HG02938 (cell line): ENCODE measurements at regions not wholly inside any gene's neighbourhood (a gene's known extent, or its start where the extent isn't known, plus 50 kb on each side); places are given as distances from the start of the nearest gene placed in this dataset.

Experiments used
- ATAC-seq: cut with Tn5 transposase; IDR thresholded peaks from one replicate; pipeline ENCODE4 v1.9.1; 2021; ENCODE audit warnings: mild to moderate bottlenecking, moderate library complexity; ENCODE audit not compliant: unreplicated experiment

DNA sequence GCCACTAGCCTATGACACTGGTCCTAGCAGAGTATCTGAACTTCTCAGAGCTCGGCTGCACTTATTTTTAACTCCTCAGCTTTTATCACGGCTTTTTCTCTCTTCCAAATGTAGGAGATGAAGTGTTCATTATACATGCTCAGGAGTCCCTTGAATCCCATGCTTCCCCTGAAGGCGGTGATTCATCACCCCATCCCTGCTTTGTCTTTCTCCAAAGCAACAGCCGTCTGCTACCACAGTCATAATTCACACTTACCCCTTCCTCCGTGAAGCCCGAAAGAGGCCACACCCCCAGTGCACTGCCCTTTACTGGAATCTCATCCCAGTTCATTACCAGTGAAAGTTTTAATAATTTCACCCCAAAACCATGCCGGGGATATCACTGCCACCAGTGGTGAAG, 301.5 kb upstream of the SHH start:
- ATAC-seq, result no peak

DNA sequence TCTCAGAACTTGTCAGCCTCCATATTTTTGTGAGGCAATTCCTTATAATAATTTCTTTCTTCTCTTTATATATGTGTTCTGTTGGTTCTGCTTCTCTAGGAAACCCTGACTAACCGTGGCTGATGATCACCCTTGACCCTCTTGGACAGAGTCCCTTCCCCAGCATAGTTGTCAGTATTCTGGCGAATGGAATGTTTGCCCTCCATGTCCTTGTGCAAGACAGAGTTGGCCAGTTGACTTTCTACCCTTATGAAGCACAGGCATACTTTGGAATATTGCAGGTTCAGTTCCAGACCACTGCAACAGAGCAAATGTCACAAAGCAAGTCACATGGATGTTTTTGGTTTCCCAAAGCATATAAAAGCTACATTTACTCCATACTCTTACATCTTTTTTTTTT, 297.7 kb upstream of the SHH start:
- ATAC-seq, result no peak

DNA sequence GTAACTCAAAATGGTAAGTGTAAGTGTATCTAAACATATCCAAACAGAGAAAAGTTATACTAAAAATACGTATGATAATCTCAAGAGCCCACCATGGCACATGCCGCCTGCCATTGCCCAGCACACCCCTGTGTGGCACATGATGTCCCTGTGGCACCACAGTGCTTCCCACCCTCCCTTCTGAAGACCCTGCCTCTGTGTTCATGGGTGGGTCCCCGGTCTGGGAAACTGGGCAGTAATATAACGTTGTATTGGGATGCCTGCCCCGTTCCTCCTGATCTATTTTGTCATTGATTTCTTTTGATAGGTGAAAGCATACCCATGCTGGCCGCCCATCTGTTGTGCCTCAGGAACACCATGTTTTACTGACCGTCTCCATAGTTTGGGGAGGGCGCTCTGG, 296.8 kb upstream of the SHH start:
- ATAC-seq, result no peak

DNA sequence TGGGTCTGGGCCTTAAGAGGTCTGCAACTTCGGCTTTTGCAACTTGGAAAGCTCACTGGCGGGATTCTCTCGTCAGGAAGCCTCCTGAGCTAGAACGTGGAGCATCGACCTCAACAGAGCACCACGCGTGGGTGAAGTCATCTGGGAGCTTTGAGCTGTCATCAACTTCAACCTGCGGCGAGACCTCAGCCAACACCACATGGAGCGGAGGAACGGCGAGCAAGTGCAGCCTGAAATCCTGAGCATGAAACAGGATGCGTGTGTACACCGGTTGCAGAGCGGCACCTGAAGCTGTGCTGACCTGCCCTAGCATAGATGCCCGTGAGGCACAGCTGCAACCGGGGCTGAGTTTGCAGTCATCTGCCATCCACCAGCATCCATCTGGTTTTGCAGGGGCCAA, 295.7 kb upstream of the SHH start:
- ATAC-seq, result no peak

DNA sequence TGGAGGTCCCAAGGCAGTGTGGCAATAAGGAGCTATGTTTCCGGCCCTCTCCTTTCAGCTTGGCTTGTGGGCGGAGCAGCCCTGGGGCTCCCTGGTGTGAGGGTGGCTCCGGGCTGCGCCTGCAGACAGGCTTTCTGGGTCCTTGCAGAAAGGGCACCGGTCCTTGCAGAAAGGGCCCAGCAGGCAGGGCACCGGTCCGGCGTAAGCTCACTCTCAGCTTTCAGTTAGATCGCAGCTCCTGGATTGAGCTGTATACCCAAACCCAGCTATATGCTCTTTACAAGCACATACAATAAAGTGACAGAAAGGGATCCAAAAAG, 293.8 kb upstream of the SHH start:
- no peak for ATAC-seq

DNA sequence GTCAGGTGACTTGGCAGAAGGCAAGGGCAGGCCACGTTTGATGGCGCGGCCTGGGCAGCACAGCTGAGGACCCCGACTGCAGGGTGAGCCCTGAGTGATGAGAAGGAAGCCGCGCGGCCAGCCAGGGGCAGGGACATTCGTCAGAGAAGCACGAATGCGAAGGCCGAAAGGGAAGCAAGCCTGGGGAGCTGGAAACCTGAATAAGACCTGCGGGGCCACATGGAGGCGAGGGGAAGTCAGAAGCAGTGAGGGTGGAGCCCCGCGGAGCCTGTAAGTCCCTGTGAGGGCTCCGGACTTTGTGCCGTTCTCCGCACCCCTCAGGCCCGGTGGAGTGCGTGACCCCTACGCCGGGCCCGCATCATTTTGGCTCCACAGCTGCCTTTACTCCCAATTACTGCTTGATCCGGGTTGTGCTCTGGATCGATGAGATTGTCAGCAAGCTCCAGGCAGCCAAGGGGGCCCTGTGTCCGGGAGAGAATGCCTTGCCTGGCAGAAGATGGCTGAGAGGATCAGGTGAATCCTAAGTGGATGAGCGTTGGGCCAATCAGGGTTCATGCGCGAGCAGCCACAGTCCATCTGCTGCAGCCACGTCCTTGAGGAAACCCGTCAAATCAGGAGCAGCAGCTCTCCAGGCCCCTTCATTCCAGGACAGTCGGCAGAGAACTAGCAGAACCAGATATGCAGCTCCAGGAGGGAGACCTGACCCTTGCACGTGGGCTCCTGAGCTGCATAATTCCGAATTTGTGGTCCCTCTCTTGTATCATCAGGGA, 293.3 kb upstream of the SHH start:
- no peak for ATAC-seq

DNA sequence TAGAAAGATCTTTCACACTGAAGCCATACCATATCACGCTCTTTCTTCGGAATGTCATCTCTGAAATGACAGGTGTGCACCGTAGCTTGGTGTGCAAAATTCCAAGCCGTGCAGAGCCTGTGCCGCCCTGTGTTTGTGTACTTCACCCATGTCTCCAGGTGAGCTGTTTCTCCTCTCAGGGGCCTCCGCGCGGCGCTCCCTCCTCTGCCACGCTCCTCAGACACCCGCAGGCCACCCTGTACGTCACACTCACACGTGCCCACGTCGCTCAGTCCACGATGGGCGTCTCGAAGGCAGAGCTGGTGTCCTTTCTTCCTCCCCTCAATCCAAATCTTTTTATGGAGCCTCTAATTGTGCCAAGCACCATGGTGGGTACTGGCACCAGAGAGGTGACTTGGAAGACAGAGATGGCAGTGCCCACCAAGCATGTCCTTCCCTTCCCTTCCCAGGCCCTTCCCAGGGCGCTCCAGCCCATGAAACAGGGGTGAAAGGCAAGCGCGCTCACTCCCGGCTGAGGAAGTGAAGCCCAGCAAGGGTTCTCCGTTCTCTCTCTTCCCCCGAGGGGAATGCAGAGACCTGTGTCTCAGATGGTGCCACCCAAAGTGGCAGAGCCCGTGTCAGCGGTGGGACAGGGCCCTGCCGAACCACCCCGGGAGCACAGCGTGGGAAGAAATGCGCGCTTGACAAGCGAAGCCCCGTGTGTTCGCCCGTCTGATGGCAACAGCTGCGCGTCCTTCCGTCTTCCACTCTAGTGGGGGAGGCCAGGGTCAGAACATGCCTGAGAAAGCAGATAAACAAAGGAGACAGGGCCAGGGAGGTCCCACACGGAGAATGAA, 292.5 kb upstream of the SHH start:
- no peak for ATAC-seq

DNA sequence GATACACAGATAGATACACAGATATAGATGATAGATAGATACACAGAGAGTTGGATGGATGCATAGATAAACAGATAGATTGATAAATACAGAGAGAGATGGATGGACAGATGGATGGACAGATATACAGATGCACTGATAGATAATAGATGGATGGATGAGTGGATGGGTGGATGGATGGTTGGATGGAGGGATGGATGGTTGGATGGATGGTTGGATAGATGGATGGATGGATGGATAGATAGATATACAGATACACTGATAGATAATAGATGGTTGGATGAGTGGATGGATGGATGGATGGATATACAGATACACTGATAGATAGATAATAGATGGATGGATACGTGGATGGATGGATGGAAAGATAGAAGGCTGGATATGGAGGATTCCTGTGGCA, 290.0 kb upstream of the SHH start:
- no peak for ATAC-seq

DNA sequence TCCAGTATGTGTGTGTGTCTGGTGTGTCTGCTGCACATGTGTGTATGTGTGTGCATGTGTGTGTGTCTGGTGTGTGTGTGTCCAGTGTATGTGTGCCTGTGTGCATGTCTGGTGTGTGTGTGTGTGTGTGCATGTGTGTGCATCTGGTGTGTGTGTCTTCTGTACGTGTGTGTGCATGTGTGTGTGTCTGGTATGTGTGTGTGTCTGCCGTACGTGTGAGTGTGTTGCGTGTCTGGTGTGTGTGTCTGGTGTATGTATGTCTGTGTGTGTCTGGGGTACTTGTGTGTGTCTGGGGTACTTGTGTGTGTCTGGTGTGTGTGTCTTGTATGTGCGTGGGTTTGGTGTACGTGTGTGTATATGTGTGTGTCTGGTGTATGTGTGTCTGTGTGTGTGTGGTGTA, 289.1 kb upstream of the SHH start:
- ATAC-seq, result no peak

DNA sequence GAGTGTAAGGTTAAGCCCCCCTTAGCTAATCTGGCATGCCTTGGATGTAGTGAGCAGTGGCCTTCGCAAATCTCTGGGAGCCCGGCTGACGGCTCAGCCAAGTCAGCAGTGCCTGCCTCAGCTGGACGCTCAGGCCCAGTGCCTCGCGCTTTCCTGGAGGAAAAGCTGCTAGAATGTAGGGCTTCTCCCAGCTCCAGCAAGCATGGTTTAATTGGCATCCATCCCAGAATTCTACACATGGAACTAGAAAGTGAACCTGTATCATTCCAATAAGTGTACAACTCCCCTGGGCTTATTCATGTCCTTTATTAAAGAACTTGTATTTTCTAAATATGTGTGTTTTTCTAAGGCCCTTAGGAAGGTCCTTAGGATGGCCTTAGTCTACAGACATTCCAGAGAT, 287.8 kb upstream of the SHH start:
- ATAC-seq, result no peak

DNA sequence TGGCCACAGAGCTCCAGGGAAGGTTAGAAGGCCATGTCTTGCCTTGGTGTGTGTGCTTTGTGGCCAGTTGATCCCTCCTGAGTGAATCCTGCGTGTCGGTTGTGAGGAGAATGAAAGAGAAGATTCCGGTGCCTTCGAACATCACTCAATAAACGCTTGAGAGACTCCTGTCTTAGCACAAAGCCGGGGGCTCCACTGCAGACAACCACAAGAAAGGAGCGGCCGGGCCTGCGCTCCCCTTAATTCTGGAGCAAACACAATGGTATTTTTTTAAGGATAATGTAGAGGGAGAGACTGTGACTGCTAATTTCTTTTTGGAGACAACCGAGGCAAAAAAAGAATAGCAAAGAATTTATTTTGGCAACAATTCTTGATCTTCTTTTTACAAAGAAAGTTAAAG, 286.8 kb upstream of the SHH start:
- no peak for ATAC-seq

DNA sequence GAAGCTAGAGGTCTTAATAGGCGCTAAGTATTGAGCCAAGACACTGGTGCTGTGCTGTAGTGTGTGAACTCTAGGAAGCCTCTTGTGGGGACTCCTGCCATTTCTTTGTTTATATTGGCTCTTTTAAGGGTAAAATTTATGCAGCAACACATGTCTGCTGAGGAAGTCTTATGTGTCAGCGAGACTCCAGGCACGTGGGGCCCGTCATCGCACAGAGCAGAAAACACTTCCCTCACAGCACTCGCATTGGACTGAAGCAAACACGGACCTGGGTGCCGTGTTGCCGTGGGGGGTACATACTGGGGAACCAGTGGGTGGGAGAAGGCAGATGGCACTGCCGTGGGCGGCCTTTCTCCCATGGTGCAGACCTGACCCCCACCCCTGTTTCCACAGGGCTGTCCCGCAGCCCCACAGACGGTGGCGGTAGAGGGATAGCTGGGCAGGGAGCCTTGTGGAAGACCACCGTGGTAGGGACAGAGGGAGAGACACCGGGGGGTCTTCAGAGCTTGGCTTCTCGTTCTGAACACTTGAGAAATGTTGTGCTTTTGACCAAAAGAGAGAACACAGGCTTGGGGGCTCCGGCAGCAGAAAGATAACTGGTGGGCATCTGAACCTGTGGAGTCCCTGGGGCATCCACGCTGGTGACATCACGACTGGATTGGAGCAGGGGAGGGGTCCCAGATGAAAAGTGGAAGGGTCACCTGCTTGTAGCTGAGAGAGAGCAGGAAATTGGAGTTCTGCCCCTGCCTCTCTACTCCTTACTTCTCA, 284.7 kb upstream of the SHH start:
- ATAC-seq, result no peak

DNA sequence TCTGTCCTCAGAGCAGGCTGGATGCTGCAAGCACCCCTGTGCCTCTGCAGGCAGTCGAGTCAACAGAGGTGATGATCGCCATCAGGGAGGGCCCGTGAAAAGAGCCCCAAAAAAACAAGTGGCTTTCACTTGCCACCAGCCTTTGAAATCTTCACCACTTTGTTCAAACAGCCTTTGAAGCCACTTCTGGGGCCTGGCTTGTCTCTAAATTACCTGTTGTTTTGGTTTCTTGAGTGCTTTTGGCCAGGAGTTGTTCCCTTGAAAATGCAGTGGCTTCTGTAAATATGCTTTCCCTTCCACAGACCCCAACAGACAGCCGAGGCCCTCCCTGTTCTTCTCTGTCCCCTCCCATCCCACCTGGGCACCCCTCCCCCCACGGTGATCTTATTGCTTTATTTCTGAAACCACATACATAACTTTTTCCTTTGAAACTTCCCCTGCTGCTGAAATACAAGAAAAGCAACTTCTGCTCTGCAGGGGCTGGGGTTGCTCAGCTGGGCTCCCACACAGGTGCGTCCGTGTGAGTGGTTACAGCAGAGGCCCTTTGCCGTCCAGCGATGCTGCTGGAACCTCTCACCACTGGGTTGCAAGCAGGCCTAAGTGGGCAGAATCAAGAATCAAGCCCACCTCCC, 283.8 kb upstream of the SHH start:
- ATAC-seq, result no peak

DNA sequence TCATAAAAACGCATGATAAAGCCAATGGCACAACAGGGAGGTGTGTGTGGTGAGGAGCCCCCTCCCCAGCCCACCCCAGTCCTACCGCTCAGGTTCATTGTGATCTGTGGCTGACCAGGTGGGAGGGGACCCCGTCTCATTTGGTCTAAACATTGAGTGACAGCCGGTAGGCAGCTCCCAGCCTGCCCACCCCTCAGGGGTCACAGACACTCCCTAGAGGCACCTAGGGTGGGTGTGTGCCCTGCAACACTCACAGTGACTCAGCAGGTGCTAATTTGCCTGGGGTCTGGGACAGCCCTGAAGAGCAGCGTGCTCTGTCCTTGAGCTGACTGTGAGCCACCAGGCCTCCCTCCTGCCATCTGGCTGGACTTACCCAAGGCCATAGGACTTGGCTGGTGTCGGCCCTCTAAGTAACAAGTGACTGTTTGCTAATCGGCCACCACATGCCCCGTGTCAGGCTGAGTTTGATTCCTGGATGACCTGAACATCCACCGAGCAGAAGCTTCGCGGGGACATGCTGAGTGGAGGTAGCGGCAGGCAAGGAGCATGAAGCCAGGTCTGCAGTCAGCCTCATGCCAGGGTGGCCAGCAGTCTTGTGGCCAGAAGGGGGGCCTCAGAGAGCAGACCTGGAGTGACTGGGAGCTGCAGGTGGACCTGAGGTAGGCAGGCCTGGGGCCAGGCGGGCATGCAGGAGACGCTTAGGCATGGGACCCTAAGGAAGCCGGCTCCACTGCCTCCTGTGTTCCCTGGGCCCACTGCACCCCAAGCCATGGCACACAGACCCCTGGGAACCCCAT, 282.3 kb upstream of the SHH start:
- no peak for ATAC-seq

DNA sequence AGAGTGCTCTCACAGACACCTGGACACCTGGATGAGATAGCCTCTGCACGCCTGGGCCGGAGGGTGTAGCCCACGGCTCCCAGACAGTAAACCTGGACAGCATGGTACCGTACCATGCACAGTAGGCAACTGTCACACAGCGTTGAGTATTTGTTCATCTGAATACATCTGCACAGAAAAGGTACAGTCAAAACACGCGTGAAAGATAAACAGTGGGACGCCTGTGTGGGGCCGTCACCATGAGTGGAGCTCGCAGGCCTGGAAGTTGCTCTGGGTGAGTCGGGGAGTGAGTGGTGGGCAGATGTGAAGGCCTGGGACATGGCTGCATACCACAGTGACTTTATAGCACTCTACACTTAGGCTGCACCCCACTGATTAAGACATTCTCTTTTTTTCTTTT, 280.0 kb upstream of the SHH start:
- ATAC-seq, result no peak

DNA sequence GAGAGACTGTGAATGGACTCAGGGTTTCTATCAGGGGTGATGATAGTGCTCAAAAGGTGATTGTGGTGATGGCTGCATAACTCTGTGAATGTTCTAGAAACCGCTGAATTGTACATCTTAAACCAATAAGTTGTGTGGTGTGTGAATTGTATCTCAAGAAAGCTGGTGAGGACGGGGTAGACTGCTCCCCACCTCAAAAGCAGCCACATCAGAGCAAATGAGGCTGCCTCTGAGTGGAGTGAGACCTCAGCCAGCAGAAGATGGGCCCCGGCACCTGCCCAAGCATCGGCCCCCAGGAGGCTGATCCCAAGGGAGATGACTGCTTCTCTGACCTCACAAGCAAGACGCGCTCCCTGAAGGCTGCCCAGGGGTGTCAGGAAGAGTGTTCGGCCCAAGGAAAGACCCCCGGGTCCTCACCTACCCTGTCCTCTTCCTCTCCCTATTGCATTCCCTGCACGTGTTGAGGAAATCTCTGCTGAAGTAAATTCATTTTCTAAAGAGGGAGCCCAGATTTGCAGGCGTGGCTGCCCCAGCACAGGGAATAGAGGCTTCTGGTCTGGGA, 279.3 kb upstream of the SHH start:
- ATAC-seq, result no peak

DNA sequence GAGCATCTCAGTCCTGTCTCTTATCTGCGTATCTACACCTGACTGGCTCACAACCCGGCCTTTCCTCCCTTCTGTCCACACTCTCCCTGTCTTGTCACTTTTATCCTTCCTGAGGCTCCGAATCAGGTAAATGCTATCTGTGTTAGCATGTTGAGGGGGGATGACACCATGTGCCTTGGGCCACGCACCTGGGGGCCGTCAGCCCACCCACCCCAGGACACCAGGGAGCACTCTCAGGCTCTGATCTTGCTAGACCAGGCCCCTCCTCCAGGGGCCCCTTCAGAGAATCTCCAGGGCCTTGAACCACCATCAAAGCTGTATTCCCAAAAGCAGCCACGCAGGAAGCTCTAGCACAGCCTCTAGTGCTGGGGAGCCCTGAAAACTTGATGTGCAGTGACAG, 278.7 kb upstream of the SHH start:
- no peak for ATAC-seq

DNA sequence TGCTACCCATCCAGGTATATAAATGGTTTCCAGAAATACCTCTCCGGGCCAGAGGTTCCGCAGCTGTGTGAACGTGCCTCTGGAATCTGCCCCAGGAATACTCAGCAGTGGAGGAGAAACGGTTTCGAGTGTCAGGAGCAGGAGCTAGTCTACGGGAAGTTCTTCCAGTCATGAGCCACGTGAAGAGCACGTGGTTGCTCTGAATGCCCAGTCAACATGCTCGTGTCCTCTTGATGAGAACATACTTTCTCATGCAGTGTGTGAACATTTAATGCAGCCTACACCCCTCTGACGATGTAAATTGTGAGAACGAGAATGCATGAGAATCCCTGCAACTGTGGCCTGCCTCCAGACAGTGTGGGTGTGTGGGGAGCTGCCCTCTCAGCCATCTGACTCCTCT, 277.0 kb upstream of the SHH start:
- no peak for ATAC-seq

DNA sequence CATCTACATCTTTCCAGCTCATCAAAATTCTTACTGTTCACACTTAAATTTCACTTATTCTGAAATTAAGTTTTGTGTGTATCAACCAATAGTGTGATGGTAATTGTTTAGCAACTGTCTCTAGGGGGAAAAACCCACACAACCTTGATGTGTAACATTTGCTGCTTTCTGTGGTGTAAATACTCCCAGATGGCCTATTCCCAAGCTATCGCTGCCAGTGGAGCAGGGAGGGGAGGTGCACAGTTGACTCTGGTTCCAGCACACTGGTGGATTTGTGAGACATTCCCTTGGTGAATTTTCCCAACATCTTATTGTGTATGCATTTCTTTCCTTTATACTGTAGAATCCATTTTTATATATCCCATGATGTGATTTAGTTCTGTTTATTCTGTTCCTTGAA, 275.9 kb upstream of the SHH start:
- ATAC-seq, result no peak
